GM10266 (cell line): ENCODE measurements at regions not wholly inside any gene's neighbourhood (a gene's known extent, or its start where the extent isn't known, plus 50 kb on each side); places are given as distances from the start of the nearest gene placed in this dataset.

Experiments
- DNase-seq: peaks from one replicate; pipeline ENCODE4 v3.0.0; 2012; ENCODE audit errors: extremely low spot score
- TF ChIP-seq, protein P1 (sequence below): IDR thresholded peaks from 2 replicates; pipeline ENCODE4 v1.5.1; 2012; ENCODE audit warnings: mild to moderate bottlenecking, low read depth; ENCODE audit not compliant: control insufficient read depth, insufficient read depth; ENCODE audit errors: missing control alignments

DNA sequence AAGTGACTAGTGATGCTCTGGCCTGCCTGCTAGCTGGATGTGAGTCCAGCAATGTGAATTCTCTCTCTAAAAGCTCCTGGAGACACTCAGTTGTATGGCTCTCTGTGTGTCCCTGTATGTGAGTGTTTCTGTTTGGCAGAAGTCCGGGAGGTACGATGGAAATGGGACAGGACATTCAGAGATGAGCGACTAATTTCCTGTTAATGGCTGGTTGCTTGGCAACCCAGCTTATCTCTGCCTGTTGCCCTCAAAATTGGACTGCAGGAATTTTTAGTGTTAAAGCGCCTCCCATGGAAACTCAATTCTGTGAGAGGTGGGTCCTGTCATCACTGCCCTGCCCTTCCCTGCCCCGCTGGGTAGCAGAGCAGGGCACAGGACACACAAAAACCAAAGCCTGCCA lies 136.8 kb upstream of the LRFN2 start:
- TF ChIP-seq, protein P1, sequence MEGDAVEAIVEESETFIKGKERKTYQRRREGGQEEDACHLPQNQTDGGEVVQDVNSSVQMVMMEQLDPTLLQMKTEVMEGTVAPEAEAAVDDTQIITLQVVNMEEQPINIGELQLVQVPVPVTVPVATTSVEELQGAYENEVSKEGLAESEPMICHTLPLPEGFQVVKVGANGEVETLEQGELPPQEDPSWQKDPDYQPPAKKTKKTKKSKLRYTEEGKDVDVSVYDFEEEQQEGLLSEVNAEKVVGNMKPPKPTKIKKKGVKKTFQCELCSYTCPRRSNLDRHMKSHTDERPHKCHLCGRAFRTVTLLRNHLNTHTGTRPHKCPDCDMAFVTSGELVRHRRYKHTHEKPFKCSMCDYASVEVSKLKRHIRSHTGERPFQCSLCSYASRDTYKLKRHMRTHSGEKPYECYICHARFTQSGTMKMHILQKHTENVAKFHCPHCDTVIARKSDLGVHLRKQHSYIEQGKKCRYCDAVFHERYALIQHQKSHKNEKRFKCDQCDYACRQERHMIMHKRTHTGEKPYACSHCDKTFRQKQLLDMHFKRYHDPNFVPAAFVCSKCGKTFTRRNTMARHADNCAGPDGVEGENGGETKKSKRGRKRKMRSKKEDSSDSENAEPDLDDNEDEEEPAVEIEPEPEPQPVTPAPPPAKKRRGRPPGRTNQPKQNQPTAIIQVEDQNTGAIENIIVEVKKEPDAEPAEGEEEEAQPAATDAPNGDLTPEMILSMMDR = no peak
- no peak for DNase-seq

DNA sequence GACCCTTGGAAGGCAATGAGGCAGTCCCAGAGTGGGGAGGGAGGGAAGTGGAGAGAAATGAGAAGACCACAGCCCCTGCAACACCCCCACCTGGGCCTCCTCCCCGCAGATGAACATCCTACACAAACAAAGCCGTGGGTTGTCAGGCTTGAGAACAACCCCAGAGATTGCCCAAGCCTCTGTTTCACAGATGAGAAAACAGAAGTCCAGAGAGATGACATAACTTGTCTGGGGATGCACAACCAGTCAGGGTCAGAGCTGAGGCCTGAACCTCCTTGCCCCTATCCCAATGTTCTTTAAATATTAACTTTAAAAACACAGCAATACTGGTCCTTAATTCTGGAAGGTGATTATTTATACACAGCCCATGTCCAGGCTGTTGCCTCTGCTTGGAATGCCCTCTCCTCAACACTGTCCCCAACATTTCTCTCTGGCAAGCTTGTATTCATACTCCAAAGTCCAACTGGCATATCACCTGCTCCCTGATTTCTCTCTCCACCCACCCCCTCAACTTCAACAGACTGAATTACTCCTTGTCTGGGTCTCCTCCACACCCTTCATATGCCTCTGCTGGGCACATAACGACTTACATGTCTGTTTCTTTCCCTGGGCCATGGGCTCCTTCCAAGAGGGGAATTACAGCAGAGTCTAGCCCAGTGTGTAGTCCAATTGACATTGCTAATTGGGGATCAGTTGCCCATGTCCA lies 135.5 kb upstream of the LRFN2 start:
- TF ChIP-seq, protein P1 = no peak
- no peak for DNase-seq

DNA sequence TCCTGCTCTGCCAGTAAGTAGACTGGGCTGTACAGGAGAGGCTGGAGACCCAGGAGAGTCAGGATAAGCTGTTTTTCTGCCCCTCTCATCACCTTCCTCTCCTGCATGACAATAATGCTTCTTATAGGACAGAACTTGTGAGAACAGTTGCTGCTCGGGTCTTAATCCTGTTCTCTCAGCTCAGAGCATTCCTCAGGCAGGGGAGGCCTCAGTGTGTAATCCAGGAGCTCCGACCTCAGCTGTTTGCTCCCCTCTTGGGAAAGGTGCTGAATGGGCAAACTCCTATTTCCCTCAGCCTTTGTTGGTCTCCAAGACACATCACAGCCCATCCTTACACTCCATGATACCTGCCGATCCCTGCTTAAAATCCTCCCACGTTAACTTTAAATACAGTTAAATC lies 134.9 kb upstream of the LRFN2 start:
- TF ChIP-seq, protein P1 = no peak
- no peak for DNase-seq

DNA sequence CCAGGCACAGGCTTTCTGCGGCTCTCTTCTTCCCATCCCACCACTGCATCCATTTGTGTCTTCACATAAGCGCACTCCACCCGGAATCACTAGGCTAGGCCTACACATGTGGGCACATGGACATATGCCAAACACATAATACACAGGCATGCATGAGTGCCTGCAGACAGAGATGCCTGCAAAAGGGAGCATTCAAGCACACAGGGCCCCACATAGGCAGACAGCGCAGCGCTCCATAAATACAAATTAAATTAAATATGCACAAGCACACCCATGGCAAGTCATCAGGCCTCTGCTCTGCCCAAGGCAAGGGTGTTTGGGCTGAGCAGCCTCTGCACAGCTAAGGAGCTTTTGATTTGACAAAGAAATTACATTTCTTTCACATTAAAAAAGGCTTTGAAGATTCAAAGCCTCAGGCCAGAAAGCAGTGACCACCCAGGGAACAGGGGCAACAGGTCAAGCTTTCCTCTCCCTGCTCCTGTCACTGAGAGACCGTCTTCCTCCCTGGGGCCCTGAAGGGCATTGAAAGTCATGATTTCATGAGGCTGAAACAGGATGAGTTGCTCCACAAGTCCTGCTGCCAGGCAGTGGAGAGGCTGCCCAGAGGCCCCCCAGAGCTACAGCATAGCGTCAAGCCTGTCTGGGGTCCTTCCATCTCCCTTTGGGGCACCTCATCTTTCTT lies 134.2 kb upstream of the LRFN2 start:
- no peak for DNase-seq
- TF ChIP-seq, protein P1 = no peak

DNA sequence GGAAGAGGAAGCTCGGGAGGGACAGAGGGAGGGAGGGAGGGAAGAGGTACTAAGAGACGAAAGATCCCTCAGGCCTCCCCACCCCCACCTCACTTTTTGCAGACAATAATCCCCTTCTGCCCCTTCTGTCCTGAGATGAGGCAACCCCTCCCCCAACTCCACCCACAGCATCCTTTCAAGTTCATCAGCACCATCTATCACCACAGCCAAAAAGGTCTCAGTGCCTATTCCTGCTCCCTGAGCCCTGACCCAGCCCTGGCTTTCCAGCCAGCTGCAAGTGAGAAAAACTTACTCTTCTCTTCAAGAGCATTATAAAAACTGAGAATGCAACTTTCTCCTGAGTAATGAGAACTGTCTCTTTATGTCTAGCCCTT lies 133.2 kb upstream of the LRFN2 start:
- no peak for DNase-seq

DNA sequence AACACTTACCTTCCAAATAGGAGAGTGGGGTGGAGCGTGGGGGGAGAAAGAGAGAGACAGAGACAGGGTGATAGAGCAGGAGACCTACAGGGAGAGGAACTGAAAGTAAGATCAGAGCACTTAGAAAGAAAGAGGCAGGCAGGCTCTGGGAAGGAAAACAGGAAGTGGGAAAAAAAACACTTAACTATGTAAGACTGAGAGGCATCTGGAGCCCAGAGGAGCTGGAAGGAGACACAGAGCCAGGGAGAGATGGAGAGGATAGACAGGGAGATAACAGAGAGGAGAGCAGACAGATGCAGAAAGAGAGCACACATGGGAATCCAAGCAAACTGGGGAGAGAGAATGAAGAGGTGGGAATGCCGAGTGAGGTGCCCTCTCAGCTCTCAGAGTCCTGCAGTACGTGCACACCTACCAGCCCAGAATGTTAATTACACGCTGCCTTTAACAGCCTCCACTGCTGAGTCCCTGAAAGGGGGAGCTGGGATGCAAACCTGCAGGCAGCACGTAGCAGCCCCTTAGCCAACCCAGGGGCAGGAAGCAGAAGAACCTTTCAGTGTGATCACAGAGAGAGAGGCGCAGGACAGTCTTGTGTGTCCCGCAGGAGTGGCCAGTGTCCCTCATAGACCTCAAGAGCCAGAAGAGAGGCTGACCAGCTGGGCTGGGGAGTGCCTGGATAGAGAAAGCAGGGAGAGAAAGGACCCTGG lies 132.7 kb upstream of the LRFN2 start:
- peak; percentile 27 for DNase-seq
- TF ChIP-seq, protein P1 = no peak

More for the DNA sequence above, 133.2 kb upstream of the LRFN2 start:
- TF ChIP-seq, protein P1 = no peak

DNA sequence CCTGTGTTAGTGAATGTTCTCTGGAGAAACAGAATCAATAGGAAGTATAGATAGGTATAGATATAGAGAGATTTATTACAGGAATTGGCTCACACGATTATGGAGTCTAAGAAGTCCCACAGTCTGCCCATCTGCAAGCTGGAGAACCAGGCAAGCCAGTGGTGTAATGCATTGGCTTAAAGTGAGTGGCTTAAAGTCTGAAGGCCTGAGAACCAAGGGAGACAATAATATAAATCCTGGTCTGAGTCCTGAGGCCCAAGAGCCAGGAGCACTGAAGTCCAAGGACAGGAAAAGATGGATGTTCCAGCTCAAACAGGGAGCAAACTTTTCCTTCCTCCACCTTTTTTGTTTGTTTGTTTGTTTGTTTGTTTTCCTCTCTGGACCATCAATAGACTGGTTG lies 131.2 kb upstream of the LRFN2 start:
- TF ChIP-seq, protein P1 = no peak
- no peak for DNase-seq
